Right lobe of liver (tissue), 6 donors: ENCODE measurements at regions not wholly inside any gene's neighbourhood (a gene's known extent, or its start where the extent isn't known, plus 50 kb on each side); places are given as distances from the start of the nearest gene placed in this dataset.
"Not testable (repeated sequence)": the region's sequence is repeated elsewhere in the genome, so short reads cannot be mapped to it uniquely, and the experiment has no call there.

Experiments
- ATAC-seq, 4 donors: fragments of 200-7000 bp; cut with Tn5 transposase; one replicate each; pipeline ENCODE4 v1.9.1; 2020; ENCODE audit warnings: mild to moderate bottlenecking in 4 of 4, moderate library complexity in 4 of 4
- DNase-seq, 3 donors: peaks; one replicate each; pipeline ENCODE4 v3.0.0-alpha.2; 2020
- H3K27ac ChIP-seq, 3 donors: fragments of 200-600 bp; one replicate each; pipeline ENCODE4 v1.8.0; 2022
- H3K27me3 ChIP-seq, 2 donors: fragments of 200-600 bp; one replicate each; pipeline ENCODE4 v1.8.0; 2022
- H3K36me3 ChIP-seq, 4 donors: fragments of 200-600 bp; sonication (generic) in 1 of 4; one replicate each; pipeline versions ENCODE4 v1.5.1 to v1.8.0; 2017 to 2022; ENCODE audit warnings: control low read depth in 1 of 4
- H3K4me1 ChIP-seq, 4 donors: fragments of 200-600 bp; sonication (generic) in 1 of 4; one replicate each; pipeline versions ENCODE4 v1.5.1 to v1.8.0; 2017 to 2022; ENCODE audit warnings: control low read depth in 1 of 4
- H3K4me3 ChIP-seq, 3 donors: fragments of 200-600 bp; one replicate each; pipeline ENCODE4 v1.8.0; 2022
- H3K9me3 ChIP-seq, 4 donors: fragments of 200-600 bp; sonication (generic) in 1 of 4; one replicate each; pipeline versions ENCODE4 v1.5.1 to v1.8.0; 2017 to 2022; ENCODE audit warnings: control low read depth in 1 of 4
- CTCF ChIP-seq, 4 donors: fragments of 200-600 bp in 3 of 4; fragments of 450-650 bp in 1 of 4; IDR thresholded peaks; one replicate each; pipeline versions ENCODE4 v1.5.1 to v1.8.0; 2016 to 2022; ENCODE audit warnings: antibody characterized with exemption in 4 of 4, mild to moderate bottlenecking in 2 of 4
- POLR2A ChIP-seq: fragments of 450-650 bp; IDR thresholded peaks from one replicate; pipeline ENCODE4 v1.6.1; 2017; ENCODE audit warnings: antibody characterized with exemption, mild to moderate bottlenecking
- WGBS: methylation state at CpG from one replicate; pipeline ENCODE4 v1.1.6; 2018; ENCODE audit warnings: low coverage, low lambda C conversion rate; ENCODE audit not compliant: insufficient coverage; ENCODE audit errors: missing lambda C conversion rate; 5-methylcytosine and 5-hydroxymethylcytosine counted together
- intact Hi-C, 2 donors: fragments of 100-400 bp; cut with DNase I; formaldehyde crosslinking; loops; one replicate each; pipeline versions ENCODE4 v1.11.2 to v1.14.1; 2022
- donor health status: DM: no; HTN: yes; CAD: no.
- donor health status: DM: no; HTN: no; CAD: no.
- donor health status: DM: no; HTN: no; CAD: no.
- donor health status: DM: no; HTN: yes; CAD: no.
- donor health status: DM: no; HTN: yes; CAD: no.

GRCh38 chr11:38646382-38646781 is 2048.3 kb upstream of the RAG2 start:
- Histone ChIP-seq H3K4me3 (no peak overlapping the region), H3K36me3 (no peaks in the 10 kb centered on the region), H3K4me1 (no peaks in the 10 kb centered on the region), H3K27ac (no peak overlapping the region), H3K27me3 (no peaks in the 10 kb centered on the region), H3K9me3 (no peaks in the 10 kb centered on the region)
- no peak for TF ChIP-seq POLR2A
- no peak for TF ChIP-seq CTCF (IDR thresholded peaks at IDR 0.05)
- intact Hi-C loops = no loop called here
- DNase-seq (no peak), ATAC-seq (no peak)
- 39% methylated on average over 3 of the region's 3 CpGs for WGBS

GRCh38 chr11:38640854-38641253 is 2042.8 kb upstream of the RAG2 start:
- no peaks in the 10 kb centered on the region for H3K27me3 ChIP-seq
- H3K36me3 ChIP-seq = no peaks in the 10 kb centered on the region
- ATAC-seq (no peak), DNase-seq (no peak)
- H3K4me3 ChIP-seq = no peak overlapping the region
- intact Hi-C loops = no loop called here
- WGBS = 47% methylated on average over 1 of the region's 1 CpG
- no peak for TF ChIP-seq CTCF (IDR thresholded peaks at IDR 0.05)
- no peak for TF ChIP-seq POLR2A
- H3K9me3 ChIP-seq = peaks cover 0 to 2% (median 0%) of the 10 kb centered on the region in 4 donors
- no peak overlapping the region for H3K27ac ChIP-seq
- H3K4me1 ChIP-seq = no peaks in the 10 kb centered on the region

GRCh38 chr11:38612701-38613100 is 2014.7 kb upstream of the RAG2 start:
- Histone ChIP-seq H3K27ac (no peak overlapping the region), H3K4me1 (no peaks in the 10 kb centered on the region), H3K36me3 (no peaks in the 10 kb centered on the region), H3K9me3 (no peaks in the 10 kb centered on the region), H3K27me3 (no peaks in the 10 kb centered on the region), H3K4me3 (no peak overlapping the region)
- no peak for TF ChIP-seq POLR2A
- ATAC-seq = no peak
- no peak for DNase-seq
- intact Hi-C loops = no loop called here

GRCh38 chr11:38601371-38601770 is 2003.3 kb upstream of the RAG2 start:
- H3K27me3 ChIP-seq, H3K36me3 ChIP-seq, H3K27ac ChIP-seq, H3K4me1 ChIP-seq, intact Hi-C loops, H3K9me3 ChIP-seq, DNase-seq, H3K4me3 ChIP-seq, ATAC-seq: not testable (repeated sequence)
- 37% methylated on average over 2 of the region's 2 CpGs for WGBS

GRCh38 chr11:38598418-38598817 is 2000.4 kb upstream of the RAG2 start:
- no peaks in the 10 kb centered on the region for H3K4me1 ChIP-seq
- H3K9me3 ChIP-seq = no peaks in the 10 kb centered on the region
- intact Hi-C loops = no loop called here
- H3K27me3 ChIP-seq = no peaks in the 10 kb centered on the region
- TF ChIP-seq POLR2A (no peak), CTCF (IDR thresholded peaks at IDR 0.05) (no peak)
- no peak overlapping the region for H3K4me3 ChIP-seq
- ATAC-seq (no peak), DNase-seq (no peak)
- 48% methylated on average over 6 of the region's 6 CpGs for whole genome bisulfite sequencing
- H3K36me3 ChIP-seq = no peaks in the 10 kb centered on the region
- H3K27ac ChIP-seq = no peak overlapping the region

- H3K9me3 ChIP-seq, H3K27ac ChIP-seq, H3K27me3 ChIP-seq, intact Hi-C loops, DNase-seq, H3K4me1 ChIP-seq, H3K4me3 ChIP-seq, H3K36me3 ChIP-seq, ATAC-seq: not testable (repeated sequence)
- WGBS = 20% methylated on average over 1 of the region's 13 CpGs
These were observed 1997.5 kb upstream of the RAG2 start for GRCh38 chr11:38595359-38596016.
